HEK293 (cell line): ENCODE measurements at regions not wholly inside any gene's neighbourhood (a gene's known extent, or its start where the extent isn't known, plus 50 kb on each side); places are given as distances from the start of the nearest gene placed in this dataset.

Source experiments
- CTCF ChIA-PET: fragments of 350-600 bp; formaldehyde crosslinking; extraction: SDS; loops from one replicate; lab custom pipeline; 2021; ENCODE audit warnings: antibody characterized with exemption; lab: Yijun Ruan, JAX
- POLR2A ChIA-PET: fragments of 300-600 bp; formaldehyde crosslinking; extraction: SDS; loops from one replicate; lab custom pipeline; 2020; ENCODE audit warnings: antibody characterized with exemption, inconsistent platforms; lab: Yijun Ruan, JAX
- H3K27ac ChIP-seq: fragments of 200-500 bp; sonication (Bioruptor generic); 2 replicates; pipeline ENCODE4 v1.5.1; 2014; ENCODE audit warnings: low read depth, low read length, control low read depth, inconsistent platforms; ENCODE audit errors: extremely low read depth
- H3K36me3 ChIP-seq, 2 experiments: fragments of 200-500 bp in 1 of 2; sonication (Bioruptor generic) in 1 of 2; 1 replicate in 1 of 2; 2 replicates in 1 of 2; pipeline ENCODE4 v1.5.1; 2014 to 2017; ENCODE audit warnings: inconsistent platforms in 2 of 2, low read length in 2 of 2; ENCODE audit not compliant: control insufficient read depth in 2 of 2, insufficient read depth in 1 of 2
- H3K4me1 ChIP-seq: fragments of 200-500 bp; sonication (Bioruptor generic); 2 replicates; pipeline ENCODE4 v1.5.1; 2014; ENCODE audit warnings: mild to moderate bottlenecking, low read length, inconsistent platforms; ENCODE audit not compliant: control insufficient read depth, insufficient read depth
- H3K4me3 ChIP-seq: 2 replicates; pipeline ENCODE4 v1.5.1; 2011; ENCODE audit warnings: low read depth, mild to moderate bottlenecking, control low read depth, low read length, moderate library complexity
- H3K9me3 ChIP-seq: fragments of 200-500 bp; sonication (Bioruptor generic); 2 replicates; pipeline ENCODE4 v1.5.1; 2014; ENCODE audit warnings: low read depth, low read length, inconsistent platforms; ENCODE audit not compliant: control insufficient read depth, insufficient read depth
- GLIS2 ChIP-seq: fragments of 450-650 bp; formaldehyde crosslinking; IDR thresholded peaks from 2 replicates; pipeline ENCODE4 v1.5.1; 2016; ENCODE audit warnings: missing biosample characterization, missing genetic modification characterization
- KLF10 ChIP-seq: fragments of 450-650 bp; IDR thresholded peaks from 2 replicates; pipeline ENCODE4 v1.5.1; 2018; ENCODE audit warnings: missing biosample characterization, mild to moderate bottlenecking, missing genetic modification characterization
- OSR2 ChIP-seq: fragments of 450-650 bp; formaldehyde crosslinking; IDR thresholded peaks from 2 replicates; pipeline ENCODE4 v1.5.1; 2016; ENCODE audit warnings: missing biosample characterization, missing genetic modification characterization
- SETDB1 ChIP-seq: IDR thresholded peaks from one replicate; pipeline ENCODE4 v1.6.1; 2017; ENCODE audit warnings: mild to moderate bottlenecking, low read length, moderate library complexity, mixed read lengths; ENCODE audit not compliant: insufficient read length
- TRIM28 ChIP-seq: IDR thresholded peaks from 2 replicates; pipeline ENCODE4 v1.6.1; 2011; ENCODE audit warnings: low read length, control low read depth, borderline replicate concordance
- ZNF112 ChIP-seq: fragments of 450-650 bp; formaldehyde crosslinking; IDR thresholded peaks from 2 replicates; pipeline ENCODE4 v1.5.0; 2017; ENCODE audit warnings: missing biosample characterization, missing genetic modification characterization
- ZNF132 ChIP-seq: fragments of 450-650 bp; formaldehyde crosslinking; IDR thresholded peaks from 2 replicates; pipeline ENCODE4 v1.5.1; 2017; ENCODE audit warnings: missing biosample characterization, missing genetic modification characterization, borderline replicate concordance
- ZNF23 ChIP-seq: fragments of 450-650 bp; formaldehyde crosslinking; IDR thresholded peaks from 2 replicates; pipeline ENCODE4 v1.5.1; 2016; ENCODE audit warnings: missing biosample characterization, missing genetic modification characterization, borderline replicate concordance
- ZNF37A ChIP-seq: fragments of 450-650 bp; IDR thresholded peaks from 2 replicates; pipeline ENCODE4 v1.5.1; 2018; ENCODE audit warnings: missing biosample characterization, missing genetic modification characterization
- ZNF473 ChIP-seq: fragments of 450-650 bp; formaldehyde crosslinking; IDR thresholded peaks from 2 replicates; pipeline ENCODE4 v1.5.1; 2017; ENCODE audit warnings: missing biosample characterization, missing genetic modification characterization
- ZNF560 ChIP-seq: fragments of 450-650 bp; formaldehyde crosslinking; IDR thresholded peaks from 2 replicates; pipeline ENCODE4 v1.5.1; 2017; ENCODE audit warnings: missing biosample characterization, missing genetic modification characterization, borderline replicate concordance
- ZNF610 ChIP-seq: fragments of 450-650 bp; formaldehyde crosslinking; IDR thresholded peaks from 2 replicates; pipeline ENCODE4 v1.5.1; 2016; ENCODE audit warnings: missing biosample characterization, missing genetic modification characterization, borderline replicate concordance
- ZNF654 ChIP-seq: fragments of 450-650 bp; formaldehyde crosslinking; IDR thresholded peaks from 2 replicates; pipeline ENCODE4 v1.5.1; 2016; ENCODE audit warnings: low read depth, missing biosample characterization, missing genetic modification characterization
- ZNF670 ChIP-seq: fragments of 450-650 bp; formaldehyde crosslinking; IDR thresholded peaks from 2 replicates; pipeline ENCODE4 v1.5.1; 2016; ENCODE audit warnings: missing biosample characterization, missing genetic modification characterization, low read depth
- ZXDB ChIP-seq: fragments of 450-650 bp; formaldehyde crosslinking; IDR thresholded peaks from 2 replicates; pipeline ENCODE4 v1.5.1; 2016; ENCODE audit warnings: missing biosample characterization, missing genetic modification characterization
- TF ChIP-seq, protein P1 (sequence below): fragments of 450-650 bp; formaldehyde crosslinking; IDR thresholded peaks from 2 replicates; pipeline ENCODE4 v1.5.1; 2016; ENCODE audit warnings: missing biosample characterization, missing genetic modification characterization, borderline replicate concordance
- TF ChIP-seq, protein P2 (sequence below): fragments of 450-650 bp; formaldehyde crosslinking; IDR thresholded peaks from 2 replicates; pipeline ENCODE4 v1.5.1; 2016; ENCODE audit warnings: missing biosample characterization, missing genetic modification characterization
- TF ChIP-seq, protein P3 (sequence below): fragments of 450-650 bp; formaldehyde crosslinking; IDR thresholded peaks from 2 replicates; pipeline ENCODE4 v1.5.1; 2016; ENCODE audit warnings: missing biosample characterization, missing genetic modification characterization
- TF ChIP-seq, protein P4 (sequence below): fragments of 450-650 bp; formaldehyde crosslinking; IDR thresholded peaks from 2 replicates; pipeline ENCODE4 v1.5.1; 2016; ENCODE audit warnings: missing biosample characterization, missing genetic modification characterization

DNA sequence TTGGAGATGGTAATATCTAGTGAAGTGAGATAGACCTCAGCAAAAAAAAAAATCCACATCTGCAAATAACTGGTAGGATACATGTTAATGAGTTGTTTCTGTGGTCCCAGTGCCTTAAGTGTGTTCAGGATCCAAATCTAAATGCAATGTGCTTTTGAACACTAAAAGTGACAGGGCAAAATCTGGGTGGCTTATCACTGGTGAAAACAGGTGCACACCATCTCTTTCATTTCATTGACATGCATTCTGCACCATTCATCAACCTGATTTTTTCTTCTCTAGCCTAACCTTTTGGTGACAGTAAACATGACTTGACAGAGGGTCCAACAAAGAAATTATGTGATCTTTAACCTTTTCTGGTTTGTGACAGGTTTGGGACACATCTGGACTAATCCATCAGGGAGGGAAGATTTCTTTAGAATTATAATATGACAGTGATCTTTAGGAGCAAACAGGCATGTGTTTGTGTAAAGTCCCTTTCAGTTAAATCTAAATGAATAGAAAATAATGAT, 201.6 kb upstream of the NEGR1 start:
- no peaks in the 10 kb centered on the region for H3K9me3 ChIP-seq
- no peaks in the 10 kb centered on the region for H3K36me3 ChIP-seq
- TF ChIP-seq ZNF670 (tag by site-specific recombination) = no peak
- TF ChIP-seq, protein P1, sequence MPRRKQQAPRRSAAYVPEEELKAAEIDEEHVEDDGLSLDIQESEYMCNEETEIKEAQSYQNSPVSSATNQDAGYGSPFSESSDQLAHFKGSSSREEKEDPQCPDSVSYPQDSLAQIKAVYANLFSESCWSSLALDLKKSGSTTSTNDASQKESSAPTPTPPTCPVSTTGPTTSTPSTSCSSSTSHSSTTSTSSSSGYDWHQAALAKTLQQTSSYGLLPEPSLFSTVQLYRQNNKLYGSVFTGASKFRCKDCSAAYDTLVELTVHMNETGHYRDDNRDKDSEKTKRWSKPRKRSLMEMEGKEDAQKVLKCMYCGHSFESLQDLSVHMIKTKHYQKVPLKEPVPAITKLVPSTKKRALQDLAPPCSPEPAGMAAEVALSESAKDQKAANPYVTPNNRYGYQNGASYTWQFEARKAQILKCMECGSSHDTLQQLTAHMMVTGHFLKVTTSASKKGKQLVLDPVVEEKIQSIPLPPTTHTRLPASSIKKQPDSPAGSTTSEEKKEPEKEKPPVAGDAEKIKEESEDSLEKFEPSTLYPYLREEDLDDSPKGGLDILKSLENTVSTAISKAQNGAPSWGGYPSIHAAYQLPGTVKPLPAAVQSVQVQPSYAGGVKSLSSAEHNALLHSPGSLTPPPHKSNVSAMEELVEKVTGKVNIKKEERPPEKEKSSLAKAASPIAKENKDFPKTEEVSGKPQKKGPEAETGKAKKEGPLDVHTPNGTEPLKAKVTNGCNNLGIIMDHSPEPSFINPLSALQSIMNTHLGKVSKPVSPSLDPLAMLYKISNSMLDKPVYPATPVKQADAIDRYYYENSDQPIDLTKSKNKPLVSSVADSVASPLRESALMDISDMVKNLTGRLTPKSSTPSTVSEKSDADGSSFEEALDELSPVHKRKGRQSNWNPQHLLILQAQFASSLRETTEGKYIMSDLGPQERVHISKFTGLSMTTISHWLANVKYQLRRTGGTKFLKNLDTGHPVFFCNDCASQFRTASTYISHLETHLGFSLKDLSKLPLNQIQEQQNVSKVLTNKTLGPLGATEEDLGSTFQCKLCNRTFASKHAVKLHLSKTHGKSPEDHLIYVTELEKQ = no peak
- no peak for TF ChIP-seq KLF10
- TF ChIP-seq ZNF132 (tag by site-specific recombination) = no peak
- no peak for TF ChIP-seq TRIM28
- no peak for TF ChIP-seq ZNF112 (tag by site-specific recombination)
- no peak for TF ChIP-seq ZNF473 (tag by site-specific recombination)
- no peak for TF ChIP-seq ZNF654 (tag by site-specific recombination)
- TF ChIP-seq, all 188 proteins: peak for 0
- POLR2A ChIA-PET = no interaction called here
- no peaks in the 10 kb centered on the region for H3K4me1 ChIP-seq
- no peak overlapping the region for H3K4me3 ChIP-seq
- CTCF ChIA-PET = no interaction called here
- no peak overlapping the region for H3K27ac ChIP-seq

DNA sequence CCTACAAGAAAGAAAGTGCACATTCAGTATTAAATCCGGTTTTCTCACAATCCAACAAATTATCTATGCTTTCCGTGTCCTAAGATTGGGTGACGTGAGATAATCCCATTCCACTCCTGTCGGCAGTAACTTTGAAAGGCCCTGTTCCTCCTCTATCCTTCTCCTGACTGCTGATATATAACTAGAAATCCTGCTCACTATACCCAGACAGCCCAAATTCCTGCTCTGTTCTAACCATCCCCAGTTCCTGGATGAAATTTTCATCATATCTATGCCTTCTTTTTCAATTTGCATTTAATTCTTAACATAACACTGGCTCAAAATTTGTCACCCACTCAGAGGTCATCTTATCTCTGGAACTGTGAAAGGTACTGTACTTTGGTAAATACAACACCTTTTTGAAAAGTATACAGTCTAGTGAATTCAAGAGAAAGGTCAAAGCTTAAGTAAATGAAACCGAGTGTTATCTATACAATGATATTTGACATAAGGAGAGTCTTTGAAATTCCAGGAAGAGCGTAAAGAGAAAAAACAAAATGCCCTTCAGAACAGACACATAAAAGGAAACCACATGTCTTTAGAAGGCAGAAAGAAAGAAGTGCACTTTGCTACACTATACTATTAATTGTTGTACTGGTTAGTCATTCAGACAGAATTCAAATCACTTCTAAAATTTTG, 200.5 kb upstream of the NEGR1 start:
- no peak overlapping the region for H3K27ac ChIP-seq
- CTCF ChIA-PET = interaction anchor here (0.7 kb wide), 1 partner anchor 8 kb away, joined by 3 read pairs; no protein-coding TSS in a partner anchor
- H3K36me3 ChIP-seq = no peaks in the 10 kb centered on the region
- H3K9me3 ChIP-seq = no peaks in the 10 kb centered on the region
- H3K4me3 ChIP-seq = no peak overlapping the region
- POLR2A ChIA-PET = no interaction called here
- H3K4me1 ChIP-seq = no peaks in the 10 kb centered on the region
- TF ChIP-seq ZNF37A (tag by site-specific recombination) (no peak), GLIS2 (no peak), ZNF560 (tag by site-specific recombination) (no peak), ZNF23 (tag by site-specific recombination) (no peak), ZNF670 (tag by site-specific recombination) (no peak), ZXDB (tag by site-specific recombination) (no peak), SETDB1 (no peak), ZNF610 (tag by site-specific recombination) (no peak), OSR2 (tag by site-specific recombination) (no peak)
- TF ChIP-seq, protein P2, sequence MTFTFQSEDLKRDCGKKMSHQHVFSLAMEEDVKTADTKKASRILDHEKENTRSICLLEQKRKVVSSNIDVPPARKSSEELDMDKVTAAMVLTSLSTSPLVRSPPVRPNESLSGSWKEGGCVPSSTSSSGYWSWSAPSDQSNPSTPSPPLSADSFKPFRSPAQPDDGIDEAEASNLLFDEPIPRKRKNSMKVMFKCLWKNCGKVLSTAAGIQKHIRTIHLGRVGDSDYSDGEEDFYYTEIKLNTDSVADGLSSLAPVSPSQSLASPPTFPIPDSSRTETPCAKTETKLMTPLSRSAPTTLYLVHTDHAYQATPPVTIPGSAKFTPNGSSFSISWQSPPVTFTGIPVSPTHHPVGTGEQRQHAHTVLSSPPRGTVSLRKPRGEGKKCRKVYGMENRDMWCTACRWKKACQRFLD (tag by site-specific recombination) = no peak
- TF ChIP-seq, protein P3, sequence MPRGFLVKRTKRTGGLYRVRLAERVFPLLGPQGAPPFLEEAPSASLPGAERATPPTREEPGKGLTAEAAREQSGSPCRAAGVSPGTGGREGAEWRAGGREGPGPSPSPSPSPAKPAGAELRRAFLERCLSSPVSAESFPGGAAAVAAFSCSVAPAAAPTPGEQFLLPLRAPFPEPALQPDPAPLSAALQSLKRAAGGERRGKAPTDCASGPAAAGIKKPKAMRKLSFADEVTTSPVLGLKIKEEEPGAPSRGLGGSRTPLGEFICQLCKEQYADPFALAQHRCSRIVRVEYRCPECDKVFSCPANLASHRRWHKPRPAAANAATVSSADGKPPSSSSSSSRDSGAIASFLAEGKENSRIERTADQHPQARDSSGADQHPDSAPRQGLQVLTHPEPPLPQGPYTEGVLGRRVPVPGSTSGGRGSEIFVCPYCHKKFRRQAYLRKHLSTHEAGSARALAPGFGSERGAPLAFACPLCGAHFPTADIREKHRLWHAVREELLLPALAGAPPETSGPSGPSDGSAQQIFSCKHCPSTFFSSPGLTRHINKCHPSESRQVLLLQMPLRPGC (tag by site-specific recombination) = no peak
- TF ChIP-seq, protein P4, sequence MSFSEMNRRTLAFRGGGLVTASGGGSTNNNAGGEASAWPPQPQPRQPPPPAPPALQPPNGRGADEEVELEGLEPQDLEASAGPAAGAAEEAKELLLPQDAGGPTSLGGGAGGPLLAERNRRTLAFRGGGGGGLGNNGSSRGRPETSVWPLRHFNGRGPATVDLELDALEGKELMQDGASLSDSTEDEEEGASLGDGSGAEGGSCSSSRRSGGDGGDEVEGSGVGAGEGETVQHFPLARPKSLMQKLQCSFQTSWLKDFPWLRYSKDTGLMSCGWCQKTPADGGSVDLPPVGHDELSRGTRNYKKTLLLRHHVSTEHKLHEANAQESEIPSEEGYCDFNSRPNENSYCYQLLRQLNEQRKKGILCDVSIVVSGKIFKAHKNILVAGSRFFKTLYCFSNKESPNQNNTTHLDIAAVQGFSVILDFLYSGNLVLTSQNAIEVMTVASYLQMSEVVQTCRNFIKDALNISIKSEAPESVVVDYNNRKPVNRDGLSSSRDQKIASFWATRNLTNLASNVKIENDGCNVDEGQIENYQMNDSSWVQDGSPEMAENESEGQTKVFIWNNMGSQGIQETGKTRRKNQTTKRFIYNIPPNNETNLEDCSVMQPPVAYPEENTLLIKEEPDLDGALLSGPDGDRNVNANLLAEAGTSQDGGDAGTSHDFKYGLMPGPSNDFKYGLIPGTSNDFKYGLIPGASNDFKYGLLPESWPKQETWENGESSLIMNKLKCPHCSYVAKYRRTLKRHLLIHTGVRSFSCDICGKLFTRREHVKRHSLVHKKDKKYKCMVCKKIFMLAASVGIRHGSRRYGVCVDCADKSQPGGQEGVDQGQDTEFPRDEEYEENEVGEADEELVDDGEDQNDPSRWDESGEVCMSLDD (tag by site-specific recombination) = no peak
